HG03521 (cell line): ENCODE measurements at regions not wholly inside any gene's neighbourhood (a gene's known extent, or its start where the extent isn't known, plus 50 kb on each side); places are given as distances from the start of the nearest gene placed in this dataset.
A peak's percentile ranks its signal among the peaks of the same experiment; 100 is the strongest.

ENCODE experiments used
- ATAC-seq: cut with Tn5 transposase; IDR thresholded peaks from one replicate; pipeline ENCODE4 v1.9.1; 2021; ENCODE audit warnings: mild to moderate bottlenecking, moderate library complexity; ENCODE audit not compliant: unreplicated experiment

DNA sequence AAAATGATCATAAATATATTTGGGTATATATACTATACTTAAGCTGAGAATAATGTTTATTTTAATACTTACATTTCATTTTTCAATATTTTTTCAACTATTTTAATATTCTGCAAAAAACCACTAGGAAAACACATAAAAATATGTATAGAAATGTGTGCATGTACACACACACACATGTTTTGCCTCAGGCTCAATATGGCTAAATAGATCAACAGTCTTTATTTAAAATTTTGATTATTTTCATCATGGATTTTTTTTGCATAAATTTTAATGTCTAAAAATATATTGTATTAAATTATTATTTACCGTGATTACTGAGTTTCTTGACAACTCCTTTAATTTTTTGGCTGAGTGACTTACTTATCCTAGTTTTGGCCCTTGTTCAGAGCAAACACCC is 846.5 kb downstream of the DHX35 start:
- ATAC-seq = no peak

DNA sequence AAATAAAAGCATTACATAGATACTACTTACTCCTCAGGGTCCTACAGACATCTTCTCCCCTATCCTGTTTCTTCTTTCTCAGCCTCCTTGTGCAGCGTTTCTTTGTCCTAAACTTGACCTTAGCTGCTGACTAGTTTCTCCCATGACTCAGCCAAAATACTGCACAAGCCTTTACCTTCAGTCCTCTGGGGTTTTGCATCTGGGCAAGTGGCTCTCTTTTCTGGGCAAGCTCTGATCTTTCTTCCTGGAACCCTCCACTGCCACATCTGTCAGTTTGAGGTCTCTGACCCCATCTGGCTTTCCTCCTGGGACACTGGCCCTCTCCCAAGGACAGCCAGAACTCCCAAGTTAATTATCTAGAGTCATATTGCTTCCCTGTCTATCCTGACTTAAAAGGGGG is 838.4 kb downstream of the DHX35 start:
- ATAC-seq = peak; percentile 31

DNA sequence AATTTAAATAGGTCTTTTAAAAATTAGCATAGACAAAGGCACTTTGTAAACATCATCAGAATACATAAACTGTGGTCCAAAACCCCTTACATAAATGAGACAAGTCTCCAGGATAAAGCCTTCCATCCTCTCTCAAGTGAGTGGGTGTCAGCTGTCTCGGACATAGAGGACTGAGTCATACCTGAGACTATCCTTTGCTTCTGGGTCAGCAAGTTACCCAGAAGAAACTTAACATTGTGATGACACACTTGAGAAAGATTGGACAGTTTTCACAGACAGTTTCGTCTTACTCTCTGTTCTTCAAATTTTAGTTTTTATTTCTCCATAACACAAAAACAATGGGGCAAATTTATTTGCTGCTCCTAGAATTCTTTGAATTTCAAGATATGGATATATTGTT is 838.0 kb downstream of the DHX35 start:
- ATAC-seq = peak; percentile 73

DNA sequence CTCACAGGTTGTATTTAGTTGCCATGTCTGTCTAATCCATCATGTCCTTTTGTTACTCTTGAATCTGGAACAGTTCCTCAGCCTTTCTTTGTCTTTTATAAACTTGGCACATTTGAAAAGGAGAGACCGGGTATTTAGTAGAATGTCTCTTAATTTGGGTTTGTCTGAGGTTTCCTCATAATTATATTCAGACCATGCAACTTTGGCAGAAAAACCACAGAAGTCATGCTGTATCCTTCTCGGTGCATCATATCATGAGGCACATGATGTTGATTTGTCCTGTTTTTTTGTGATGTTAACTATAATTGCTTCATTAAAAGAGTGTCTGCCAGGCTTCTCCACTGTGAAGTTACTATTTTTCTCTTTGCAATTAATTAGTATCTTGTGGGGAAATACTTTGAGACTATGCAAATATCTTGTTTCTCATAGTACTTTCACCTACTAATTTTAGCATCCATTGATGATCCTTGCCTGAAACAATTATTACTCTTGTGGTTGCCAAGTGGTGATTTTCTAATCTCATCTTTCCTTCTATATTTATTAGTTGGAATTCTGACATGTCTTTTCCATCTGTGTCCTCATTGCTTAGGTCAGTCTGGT is 837.3 kb downstream of the DHX35 start:
- ATAC-seq = no peak

DNA sequence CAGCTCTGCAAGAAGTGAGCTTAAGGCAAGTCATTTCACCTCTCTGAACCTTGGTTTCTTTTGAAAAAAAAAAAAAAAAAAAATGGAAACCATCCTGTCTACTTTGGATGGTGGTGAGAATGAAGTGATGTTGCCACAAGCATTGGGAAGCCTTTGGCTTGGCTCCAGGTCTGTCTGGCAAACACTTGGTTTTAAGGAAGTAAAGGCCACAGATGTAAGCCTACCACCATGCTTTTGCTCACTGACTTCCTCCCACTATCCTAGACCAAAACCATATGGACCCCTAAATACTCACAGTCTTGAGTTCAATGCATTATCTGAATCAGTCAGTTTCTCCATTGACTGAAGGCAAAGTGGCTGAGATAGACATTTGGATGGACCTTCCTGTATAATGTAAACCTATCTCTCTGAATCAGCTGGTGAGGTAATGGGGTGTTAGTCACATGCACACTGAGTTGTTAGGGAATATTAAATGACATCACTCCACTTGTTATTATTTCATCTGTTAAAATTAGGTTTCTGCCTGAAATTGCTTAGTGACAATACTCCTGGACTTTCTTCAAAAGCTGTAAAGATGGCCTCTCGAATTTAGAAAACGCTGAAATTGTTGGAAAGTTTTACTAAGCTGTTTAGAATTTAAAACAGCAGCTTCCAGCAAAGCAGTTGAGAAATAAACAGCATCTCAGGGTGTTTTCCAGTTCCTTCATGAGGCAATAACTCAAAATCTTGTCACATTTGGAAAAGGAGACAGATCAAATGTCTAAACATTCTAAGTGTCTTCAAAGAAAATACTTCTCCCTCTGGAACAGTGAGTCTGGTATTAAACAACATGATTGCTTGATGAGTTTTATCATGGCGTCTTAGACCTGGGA is 833.5 kb downstream of the DHX35 start:
- ATAC-seq = no peak

DNA sequence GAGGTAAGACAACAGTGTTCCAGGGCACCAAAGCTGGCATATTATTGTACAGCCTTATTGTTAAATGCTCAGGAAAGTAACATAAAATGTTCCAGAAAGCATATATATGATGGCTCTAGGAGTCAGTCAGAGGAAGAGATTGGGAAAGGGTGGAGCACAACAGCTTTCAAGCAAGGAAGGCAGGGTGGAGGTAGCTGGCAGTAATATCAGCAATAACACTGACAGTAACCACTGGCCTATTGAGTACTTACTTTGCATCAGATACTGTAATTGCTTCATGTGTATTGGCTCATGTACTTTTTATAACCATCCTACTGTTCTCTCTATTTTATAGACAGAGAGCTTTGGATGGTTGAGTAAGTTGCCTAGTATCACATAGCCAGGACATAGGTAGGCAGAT is 830.2 kb downstream of the DHX35 start:
- no peak for ATAC-seq

DNA sequence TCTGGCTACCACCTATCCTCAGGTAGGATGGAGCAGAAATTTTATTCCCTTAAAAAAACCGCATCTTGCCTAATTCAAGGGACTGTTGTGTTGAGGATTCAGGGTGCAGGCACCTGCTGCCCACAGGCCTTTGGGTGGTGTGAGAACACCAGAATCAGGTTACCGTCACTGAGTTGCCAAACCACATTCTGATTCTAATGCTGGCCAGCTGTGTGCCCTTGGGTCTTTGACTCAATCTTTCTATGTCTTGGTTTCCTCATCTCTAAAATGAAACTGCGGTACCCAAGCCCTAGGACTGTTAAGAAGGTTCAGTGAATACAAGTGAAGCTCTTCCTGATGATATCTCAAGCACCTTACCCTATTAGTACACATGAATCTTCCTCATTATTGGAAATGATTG is 827.3 kb downstream of the DHX35 start:
- ATAC-seq = no peak

DNA sequence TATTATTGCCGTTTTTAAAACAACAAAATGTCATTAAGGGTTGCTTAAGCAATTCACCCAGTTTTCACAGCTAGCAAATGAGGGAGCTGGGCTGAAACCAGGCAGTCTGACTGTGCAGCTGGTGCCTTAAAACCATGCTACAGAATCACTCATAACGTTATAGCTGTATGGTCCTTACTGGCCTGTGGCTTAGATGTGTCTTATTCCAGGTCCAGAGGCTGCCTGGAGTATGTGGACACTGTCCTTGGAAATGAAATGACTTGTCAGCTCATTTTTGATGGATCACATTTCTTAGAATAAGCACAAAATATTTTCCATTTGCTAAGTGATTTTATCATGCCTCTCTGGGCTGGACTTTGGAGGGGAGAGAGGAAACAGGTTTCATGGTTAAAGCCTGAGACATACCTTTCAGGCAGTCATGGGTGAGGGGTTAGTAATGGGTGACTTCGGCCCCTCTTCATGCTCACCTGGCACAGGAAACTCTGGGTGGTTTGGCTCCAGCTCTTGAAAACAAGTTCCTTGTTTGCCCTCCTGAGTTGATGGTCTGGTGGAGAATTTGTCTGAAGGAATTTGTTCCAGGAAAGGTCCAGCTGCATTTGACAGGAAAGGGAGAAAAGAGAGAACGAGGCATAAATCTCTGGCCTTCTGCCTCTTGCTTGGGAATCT is 823.2 kb downstream of the DHX35 start:
- ATAC-seq = no peak

DNA sequence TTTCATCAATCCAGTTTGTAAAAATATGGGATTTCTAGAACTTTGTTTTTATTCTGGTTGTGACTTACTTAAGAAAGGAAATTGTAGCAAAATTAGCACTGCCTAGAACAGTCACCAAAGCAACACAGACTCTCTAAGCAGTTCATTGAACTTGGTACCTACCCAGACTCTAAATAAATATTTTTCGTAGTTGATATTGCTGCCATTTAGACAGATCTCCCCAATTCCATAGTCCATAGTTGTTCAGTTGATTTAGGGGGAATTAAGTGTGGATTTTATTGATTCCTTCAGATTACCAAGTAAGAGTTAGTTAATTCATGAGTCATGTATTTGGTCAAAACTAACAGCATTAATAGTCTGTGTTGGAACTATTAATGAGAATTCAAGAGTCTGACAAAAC is 822.5 kb downstream of the DHX35 start:
- ATAC-seq = no peak

DNA sequence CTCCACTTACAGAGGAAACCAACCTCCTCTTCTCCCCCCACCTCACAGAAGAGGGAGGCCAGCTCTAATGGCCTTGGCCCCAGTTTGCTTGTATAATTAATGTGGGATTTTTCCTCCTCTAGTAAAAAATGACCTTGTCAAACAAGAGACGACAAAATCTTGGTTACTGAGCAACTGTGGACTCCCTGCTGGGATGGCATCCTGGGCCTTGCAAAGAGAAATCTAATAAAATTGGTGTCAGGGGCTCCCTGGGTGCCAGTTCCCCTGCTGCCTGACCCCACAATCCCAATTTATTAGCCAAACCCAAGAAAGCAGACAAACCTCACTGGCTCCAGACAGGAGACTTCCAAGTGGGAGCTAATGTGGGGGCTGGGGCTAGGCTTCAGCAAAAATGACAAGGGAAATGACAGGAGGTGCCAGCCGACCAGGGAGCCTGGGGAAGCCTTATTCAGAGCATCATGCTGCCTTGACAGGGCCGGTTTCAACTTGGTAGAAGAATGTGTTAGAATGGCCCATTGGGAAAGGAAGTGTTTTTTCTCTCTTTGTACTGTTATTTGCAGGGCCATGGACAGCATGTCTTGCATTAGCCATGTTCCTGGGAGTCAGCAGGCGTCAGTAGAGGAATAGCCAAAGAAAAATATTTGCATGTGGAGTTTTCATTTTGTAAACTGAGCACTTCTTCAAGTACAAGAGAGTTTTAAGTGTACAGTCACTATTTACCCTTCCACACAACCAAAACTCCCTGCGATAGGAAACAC is 816.9 kb downstream of the DHX35 start:
- no peak for ATAC-seq

DNA sequence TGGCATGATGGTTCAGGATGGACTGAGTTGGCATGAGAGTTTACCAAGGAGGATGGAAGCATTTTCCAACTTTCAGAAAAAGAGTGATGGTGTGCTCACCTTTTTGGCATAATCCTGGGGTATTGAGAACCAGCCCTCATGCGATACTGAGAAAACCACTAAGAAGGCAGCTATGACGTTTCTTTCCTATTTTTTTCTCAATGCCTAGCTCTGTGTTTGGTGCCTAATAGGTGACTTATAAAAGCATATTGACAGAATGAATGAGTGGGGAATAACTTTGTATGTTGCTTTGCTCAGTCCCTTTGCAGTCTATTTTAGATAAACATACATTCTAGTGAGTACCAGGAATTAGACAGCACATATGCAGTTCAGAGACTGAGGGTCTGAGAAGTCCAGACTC is 816.3 kb downstream of the DHX35 start:
- no peak for ATAC-seq

DNA sequence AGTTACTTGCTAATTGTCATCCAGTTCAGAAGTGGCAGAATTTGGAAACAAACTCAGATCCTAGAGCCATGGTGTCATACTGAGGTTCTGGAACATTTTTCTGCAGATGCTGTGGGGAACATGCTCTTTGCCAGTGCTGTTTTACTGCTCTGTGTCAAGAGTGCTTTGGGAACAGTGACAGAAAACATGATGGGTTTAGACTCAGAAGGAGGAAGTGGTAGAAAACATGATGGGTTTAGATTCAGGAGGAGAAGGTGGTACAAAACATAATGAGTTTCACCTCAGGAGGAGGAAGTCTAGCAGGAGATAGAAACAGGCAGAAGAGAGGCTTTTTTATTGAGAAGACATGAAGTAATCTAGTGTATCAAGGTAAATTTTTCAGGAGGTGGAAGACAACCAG is 815.5 kb downstream of the DHX35 start:
- ATAC-seq = no peak

DNA sequence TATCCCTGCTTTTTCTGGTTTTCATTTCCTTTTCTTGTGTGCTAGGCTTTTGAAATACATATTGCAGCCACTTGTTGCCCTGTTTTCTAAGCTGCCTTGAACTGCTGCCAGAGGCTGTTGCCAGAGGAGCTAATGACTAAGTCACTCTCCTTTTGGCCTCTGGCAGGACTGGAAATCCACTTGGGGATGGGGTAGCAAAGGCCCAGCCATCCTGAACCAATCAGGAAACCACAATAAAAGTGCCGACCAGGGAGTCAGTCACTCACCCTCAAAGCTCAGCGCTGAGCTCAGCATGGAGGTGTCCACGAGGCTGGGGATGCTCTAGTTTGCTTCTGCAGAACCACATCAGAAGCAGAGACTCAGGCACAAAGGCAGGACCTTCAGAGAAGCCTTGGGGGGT is 813.0 kb downstream of the DHX35 start:
- no peak for ATAC-seq

DNA sequence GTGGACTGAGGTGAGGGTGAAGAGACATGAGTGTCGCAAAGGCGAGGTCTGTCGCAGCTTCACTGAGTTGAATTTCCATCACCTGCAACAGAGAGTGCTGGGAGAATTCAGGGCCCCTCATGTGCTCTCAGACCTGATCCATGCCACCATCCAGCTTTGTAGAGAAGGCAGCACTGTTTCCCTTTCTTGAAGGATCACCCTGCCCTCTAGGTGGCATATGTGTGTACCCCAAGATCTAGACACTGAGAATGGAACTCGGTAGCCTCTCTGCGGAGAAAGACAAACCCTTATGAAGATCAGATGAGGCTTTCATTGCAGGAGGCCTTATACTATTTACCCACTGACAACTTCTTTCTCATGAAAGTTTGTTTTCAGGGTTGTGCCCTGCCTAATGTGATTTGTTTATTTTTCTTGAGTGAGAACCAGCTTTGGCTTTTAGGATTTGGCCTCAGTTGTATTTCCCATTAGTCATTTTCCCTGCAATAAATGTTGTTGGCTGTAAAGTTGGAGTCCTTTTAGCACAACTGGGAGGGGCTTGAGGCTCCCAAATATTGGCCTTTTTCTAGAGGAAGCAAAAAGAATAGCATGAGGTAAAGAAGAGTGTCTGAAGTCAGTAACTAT is 811.3 kb downstream of the DHX35 start:
- ATAC-seq = no peak

DNA sequence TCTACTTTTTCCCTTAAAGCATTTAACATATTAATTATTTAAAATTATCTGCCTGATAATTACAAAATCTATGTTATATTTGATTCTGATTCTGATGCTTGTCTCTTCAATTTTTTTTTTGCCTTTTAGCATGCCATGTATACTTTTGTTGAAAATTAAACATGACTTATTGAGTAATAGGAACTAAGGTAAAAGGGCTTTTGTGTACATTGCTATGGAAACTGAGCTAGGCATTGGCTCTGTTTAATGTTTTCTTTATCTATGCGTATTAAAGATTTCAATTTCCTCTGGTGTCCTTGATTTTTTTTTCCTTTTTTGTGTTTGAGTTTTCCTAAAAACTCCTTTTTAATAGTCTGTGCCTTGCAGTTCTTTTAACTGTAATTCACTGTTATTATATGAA is 805.2 kb downstream of the DHX35 start:
- no peak for ATAC-seq

DNA sequence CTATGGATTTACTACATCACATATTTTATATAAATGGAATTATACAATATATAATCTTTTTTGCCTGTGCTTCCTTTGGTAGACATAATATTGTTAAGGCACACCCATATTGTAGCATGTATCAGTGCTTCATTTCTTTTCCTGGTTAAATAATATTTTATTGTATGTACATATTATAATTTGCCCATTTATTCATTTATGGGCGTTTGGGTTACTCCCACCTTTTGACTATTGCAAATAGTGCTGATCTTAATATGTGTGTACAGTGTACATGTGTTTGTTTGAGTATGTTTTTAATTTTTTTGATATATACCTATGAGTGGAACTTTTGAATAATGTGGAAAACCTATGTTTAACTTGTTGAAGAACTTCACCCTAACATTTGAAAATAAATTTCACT is 804.2 kb downstream of the DHX35 start:
- no peak for ATAC-seq

DNA sequence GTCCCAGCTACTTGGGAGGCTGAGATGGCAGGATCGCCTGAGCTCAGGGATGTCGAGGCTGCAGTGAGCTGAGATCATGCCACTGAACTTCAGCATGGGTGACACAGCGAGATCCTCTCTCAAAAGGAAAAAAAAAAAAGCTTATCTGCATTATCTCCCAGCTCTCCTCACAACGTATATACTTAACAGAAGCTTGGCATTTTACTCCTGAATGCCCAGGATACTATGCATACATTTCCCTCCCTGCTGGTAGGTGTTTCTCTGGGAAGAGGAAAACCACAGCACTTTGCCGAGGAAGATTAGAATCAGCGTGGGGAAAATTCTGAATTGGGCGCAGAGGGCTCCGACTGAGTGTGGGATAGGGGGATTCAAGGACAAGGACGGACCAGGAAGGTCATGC is 800.6 kb downstream of the DHX35 start:
- ATAC-seq = no peak

DNA sequence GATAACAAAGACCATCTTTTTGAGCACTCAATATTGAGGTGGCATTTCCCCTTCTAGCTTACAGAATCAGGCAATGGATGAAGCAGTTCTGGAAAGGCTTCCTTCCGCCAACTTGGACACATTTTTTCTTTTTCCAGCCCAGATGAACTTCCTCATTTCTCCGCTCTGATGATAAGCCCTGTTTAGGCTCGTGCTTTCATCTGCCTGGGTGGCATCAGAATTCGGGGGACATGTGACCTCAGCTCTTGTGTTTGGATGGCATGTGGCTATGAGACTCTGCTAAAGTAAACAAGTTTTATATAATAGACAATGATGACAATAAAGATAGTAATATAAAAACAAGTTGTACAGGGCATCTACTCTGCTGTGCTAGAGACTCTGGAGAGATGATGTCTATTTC is 796.7 kb downstream of the DHX35 start:
- no peak for ATAC-seq

DNA sequence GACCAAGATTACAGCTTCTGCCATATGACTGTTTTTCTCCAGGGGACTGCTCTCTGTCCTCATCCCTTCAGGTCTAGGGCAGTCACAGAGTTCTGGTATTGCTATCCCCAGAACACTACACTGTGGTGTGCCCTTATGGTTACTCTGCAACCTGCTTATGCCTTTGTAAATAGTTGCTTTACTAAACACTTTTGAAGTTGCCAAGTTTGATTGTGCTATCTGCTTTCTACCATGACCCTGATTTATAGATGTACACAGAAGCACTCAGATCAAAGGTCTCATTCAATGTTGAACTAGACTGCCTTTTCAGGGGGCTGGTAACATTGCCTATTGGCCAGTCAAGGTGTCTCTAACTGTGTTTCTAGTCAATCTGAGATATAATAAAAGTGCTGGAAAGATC is 794.7 kb downstream of the DHX35 start:
- no peak for ATAC-seq

DNA sequence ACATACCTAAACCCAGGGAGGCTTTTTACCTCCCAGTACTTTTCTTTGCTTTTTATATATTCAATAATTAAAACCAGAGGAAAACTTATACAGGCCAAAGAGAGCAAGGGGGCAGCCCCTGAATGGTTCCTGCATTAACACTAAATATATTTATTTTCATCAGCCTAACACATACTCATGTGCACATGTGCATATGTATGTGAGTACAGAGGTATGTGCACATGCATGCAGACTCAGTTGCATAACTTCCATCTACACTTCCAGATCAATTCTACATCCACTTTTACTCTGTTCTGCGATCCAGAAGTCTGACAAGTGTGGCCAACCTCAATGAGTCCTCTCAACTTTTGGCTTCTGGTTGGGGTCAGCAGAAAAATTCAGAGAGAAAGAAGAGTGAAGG is 794.2 kb downstream of the DHX35 start:
- no peak for ATAC-seq

DNA sequence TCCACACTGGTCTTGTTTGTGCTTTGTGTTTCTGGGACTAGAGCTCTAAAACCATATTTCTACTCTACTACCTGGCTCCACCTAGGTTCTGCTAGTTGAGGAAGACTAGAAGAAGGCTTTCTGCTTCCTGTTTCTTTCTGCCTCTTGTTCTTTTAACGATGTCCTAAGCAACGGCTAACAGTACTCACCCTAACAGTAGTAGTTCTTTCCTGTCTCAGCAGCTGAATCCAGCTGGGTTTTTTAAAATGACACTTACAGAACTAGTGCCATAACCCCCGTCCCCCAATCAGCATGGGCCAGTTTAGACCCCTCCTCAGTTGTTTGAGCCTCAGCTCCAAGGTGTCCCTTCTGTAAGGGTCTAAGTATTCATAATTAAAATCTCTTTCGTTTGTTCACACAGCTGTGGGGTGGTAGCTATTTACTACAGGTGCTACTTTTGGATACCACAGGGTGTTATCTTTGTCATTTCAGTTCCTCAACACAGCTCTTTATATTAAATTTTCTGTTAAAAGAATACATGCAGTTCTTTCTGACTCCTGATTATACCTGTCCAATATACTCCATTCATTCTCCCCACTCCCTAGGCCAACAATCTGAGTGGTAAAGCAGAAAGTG is 790.2 kb downstream of the DHX35 start:
- no peak for ATAC-seq
